GM23338 (cell line): ENCODE measurements at regions not wholly inside any gene's neighbourhood (a gene's known extent, or its start where the extent isn't known, plus 50 kb on each side); places are given as distances from the start of the nearest gene placed in this dataset.

Experiments used
- ATAC-seq: fragments of 200-7000 bp; cut with Tn5 transposase; 3 replicates; pipeline ENCODE4 v1.9.1; 2020
- DNase-seq: peaks from one replicate; pipeline ENCODE4 v3.0.0-alpha.2; 2015; ENCODE audit warnings: low spot score
- H2AFZ ChIP-seq: fragments of 200-600 bp; sonication (generic); 2 replicates; pipeline ENCODE4 v1.8.0; 2016; ENCODE audit warnings: antibody characterized with exemption, mild to moderate bottlenecking, moderate library complexity
- H3F3A ChIP-seq: fragments of 200-600 bp; sonication (generic); replicated peaks from 2 replicates; pipeline ENCODE4 v1.8.0; 2017; ENCODE audit warnings: antibody characterized with exemption, mixed run types, low read depth
- H3K27ac ChIP-seq: fragments of 200-600 bp; sonication (generic); 2 replicates; pipeline ENCODE4 v1.6.1; 2016; ENCODE audit warnings: low read depth
- H3K27me3 ChIP-seq: fragments of 200-600 bp; sonication (generic); 2 replicates; pipeline ENCODE4 v1.8.0; 2016; ENCODE audit warnings: mild to moderate bottlenecking, mixed run types, moderate library complexity; ENCODE audit not compliant: insufficient read depth
- H3K36me3 ChIP-seq: fragments of 200-600 bp; sonication (generic); 2 replicates; pipeline ENCODE4 v1.8.0; 2016; ENCODE audit warnings: mild to moderate bottlenecking; ENCODE audit not compliant: insufficient read depth
- H3K4me1 ChIP-seq: fragments of 200-600 bp; sonication (generic); 2 replicates; pipeline ENCODE4 v1.8.0; 2016; ENCODE audit warnings: mild to moderate bottlenecking, moderate library complexity; ENCODE audit not compliant: insufficient read depth
- H3K4me2 ChIP-seq: fragments of 200-600 bp; sonication (generic); 2 replicates; pipeline ENCODE4 v1.7.1; 2017; ENCODE audit warnings: mixed run types
- H3K4me3 ChIP-seq: fragments of 200-600 bp; sonication (generic); 2 replicates; pipeline ENCODE4 v1.6.1; 2016; ENCODE audit warnings: mixed run types
- H3K79me2 ChIP-seq: fragments of 200-600 bp; sonication (generic); replicated peaks from 2 replicates; pipeline ENCODE4 v1.8.0; 2017; ENCODE audit warnings: mild to moderate bottlenecking; ENCODE audit not compliant: insufficient read depth
- H3K9me2 ChIP-seq: fragments of 200-600 bp; sonication (generic); 2 replicates; pipeline ENCODE4 v1.8.0; 2017; ENCODE audit not compliant: insufficient read depth
- H4K20me1 ChIP-seq: fragments of 200-600 bp; sonication (generic); replicated peaks from 2 replicates; pipeline ENCODE4 v1.8.0; 2017; ENCODE audit warnings: mild to moderate bottlenecking; ENCODE audit not compliant: insufficient read depth
- H3K27ac Mint-ChIP-seq: 2 replicates; pipeline ENCODE4 v1.8.0; 2020; ENCODE audit warnings: inconsistent platforms, mild to moderate bottlenecking, moderate library complexity, mixed read lengths
- H3K27me3 Mint-ChIP-seq: 3 replicates; pipeline ENCODE4 v1.8.0; 2022; ENCODE audit warnings: low read depth, mild to moderate bottlenecking, moderate library complexity, mixed read lengths, inconsistent platforms; ENCODE audit not compliant: insufficient read depth, poor library complexity
- H3K36me3 Mint-ChIP-seq: 3 replicates; pipeline ENCODE4 v1.8.0; 2021; ENCODE audit warnings: low read depth, mild to moderate bottlenecking, inconsistent platforms, moderate library complexity, mixed read lengths
- H3K4me1 Mint-ChIP-seq: 3 replicates; pipeline ENCODE4 v1.8.0; 2020; ENCODE audit warnings: mild to moderate bottlenecking, inconsistent platforms, mixed read lengths
- H3K4me3 Mint-ChIP-seq: 3 replicates; pipeline ENCODE4 v1.8.0; 2021; ENCODE audit warnings: moderate library complexity, mild to moderate bottlenecking, inconsistent platforms, mixed read lengths
- H3K9me3 Mint-ChIP-seq: 3 replicates; pipeline ENCODE4 v1.8.0; 2020; ENCODE audit warnings: moderate library complexity, mild to moderate bottlenecking, inconsistent platforms, mixed read lengths
- CREB1 ChIP-seq: fragments of 250-450 bp; sonication (Bioruptor Pico); IDR thresholded peaks from 2 replicates; pipeline ENCODE4 v1.5.0; 2020; ENCODE audit warnings: low read depth, mild to moderate bottlenecking, moderate library complexity
- EZH2 ChIP-seq: fragments of 200-600 bp; sonication (generic); IDR thresholded peaks from one replicate; pipeline ENCODE4 v1.8.0; 2017; ENCODE audit warnings: antibody characterized with exemption, mild to moderate bottlenecking, low read depth; ENCODE audit not compliant: unreplicated experiment
- EZH2phosphoT487 ChIP-seq: fragments of 200-600 bp; sonication (generic); IDR thresholded peaks from one replicate; pipeline ENCODE4 v1.8.1; 2018; ENCODE audit warnings: antibody characterized with exemption; ENCODE audit not compliant: unreplicated experiment
- JUNB ChIP-seq: IDR thresholded peaks from one replicate; pipeline ENCODE4 v1.6.1; 2016; ENCODE audit warnings: antibody characterized with exemption; ENCODE audit not compliant: unreplicated experiment
- NANOG ChIP-seq: IDR thresholded peaks from 2 replicates; pipeline ENCODE4 v1.6.1; 2016; ENCODE audit warnings: antibody characterized with exemption, borderline replicate concordance
- POLR2AphosphoS5 ChIP-seq: IDR thresholded peaks from 2 replicates; pipeline ENCODE4 v1.6.1; 2016; ENCODE audit warnings: antibody characterized with exemption, low read depth
- STAT1 ChIP-seq: IDR thresholded peaks from one replicate; pipeline ENCODE4 v1.6.1; 2016; ENCODE audit warnings: antibody characterized with exemption; ENCODE audit not compliant: unreplicated experiment
- ZNF114 ChIP-seq: fragments of 250-450 bp; sonication (Bioruptor Pico); IDR thresholded peaks from 2 replicates; pipeline ENCODE4 v1.5.0; 2020; ENCODE audit warnings: mild to moderate bottlenecking, moderate library complexity
- ZNF331 ChIP-seq: fragments of 250-450 bp; sonication (Bioruptor Pico); IDR thresholded peaks from 2 replicates; pipeline ENCODE4 v1.5.0; 2020; ENCODE audit warnings: low read depth, mild to moderate bottlenecking, moderate library complexity
- TF ChIP-seq, protein P1 (sequence below): IDR thresholded peaks from 2 replicates; pipeline ENCODE4 v1.6.1; 2016; ENCODE audit warnings: antibody characterized with exemption
- TF ChIP-seq, protein P2 (sequence below): fragments of 250-450 bp; sonication (Bioruptor Pico); IDR thresholded peaks from 2 replicates; pipeline ENCODE4 v1.5.0; 2020; ENCODE audit warnings: mild to moderate bottlenecking, moderate library complexity
- TF ChIP-seq, protein P3 (sequence below): IDR thresholded peaks from one replicate; pipeline ENCODE4 v1.6.1; 2018; ENCODE audit warnings: antibody characterized with exemption; ENCODE audit not compliant: unreplicated experiment
- TF ChIP-seq, protein P4 (sequence below), 2 experiments: fragments of 200-600 bp in 1 of 2; sonication (generic) in 1 of 2; conservative IDR thresholded peaks; 2 replicates each; pipeline versions ENCODE4 v1.5.1 to v1.6.1; 2016 to 2017; ENCODE audit warnings: antibody characterized with exemption in 2 of 2, low read depth in 2 of 2, mild to moderate bottlenecking in 2 of 2, moderate library complexity in 1 of 2

DNA sequence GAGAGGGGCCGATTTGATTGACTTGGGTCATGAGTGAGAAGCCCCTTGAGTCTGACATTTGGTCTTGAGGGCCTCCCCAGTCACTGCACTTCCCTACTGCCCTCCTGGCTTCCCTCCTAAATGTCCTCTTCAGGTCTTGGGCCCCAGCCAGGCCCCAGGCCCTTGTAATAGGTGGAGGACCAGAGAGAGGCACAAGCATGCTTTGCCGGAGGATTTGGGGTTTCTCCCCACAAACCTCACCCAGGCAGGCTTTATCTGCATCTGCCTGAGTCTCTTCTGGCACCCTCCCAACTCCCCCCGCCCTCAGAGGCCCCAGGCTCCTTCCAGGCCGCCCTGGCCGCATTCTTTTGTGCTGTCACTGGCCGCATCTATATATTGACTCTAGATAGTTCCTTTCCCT lies 270.7 kb downstream of the HAUS1 start:
- Mint-ChIP-seq H3K36me3 (no peaks in the 10 kb centered on the region; the same call in 2 of the 3 replicates), H3K4me3 (no peak overlapping the region), H3K9me3 (no peaks in the 10 kb centered on the region), H3K27me3 (peaks cover 5% of the 10 kb centered on the region), H3K27ac (no peak overlapping the region; the same call in 1 of the 2 replicates), H3K4me1 (peaks cover 13% of the 10 kb centered on the region)
- Histone ChIP-seq H3K79me2 (no peaks in the 10 kb centered on the region), H4K20me1 (no peaks in the 10 kb centered on the region), H3K36me3 (no peaks in the 10 kb centered on the region), H3K27ac (no peak overlapping the region), H3K4me3 (no peak overlapping the region), H3K9me2 (no peaks in the 10 kb centered on the region), H2AFZ (no peak overlapping the region), H3F3A (no peaks in the 10 kb centered on the region), H3K4me1 (no peaks in the 10 kb centered on the region), H3K27me3 (no peaks in the 10 kb centered on the region), H3K4me2 (no peak overlapping the region)
- TF ChIP-seq EZH2phosphoT487 (no peak), ZNF114 (no peak), ZNF331 (CRISPR knock-in tag) (no peak), JUNB (no peak), NANOG (no peak), EZH2 (no peak), CREB1 (CRISPR knock-in tag) (no peak), POLR2AphosphoS5 (no peak), STAT1 (no peak)
- TF ChIP-seq, protein P1, sequence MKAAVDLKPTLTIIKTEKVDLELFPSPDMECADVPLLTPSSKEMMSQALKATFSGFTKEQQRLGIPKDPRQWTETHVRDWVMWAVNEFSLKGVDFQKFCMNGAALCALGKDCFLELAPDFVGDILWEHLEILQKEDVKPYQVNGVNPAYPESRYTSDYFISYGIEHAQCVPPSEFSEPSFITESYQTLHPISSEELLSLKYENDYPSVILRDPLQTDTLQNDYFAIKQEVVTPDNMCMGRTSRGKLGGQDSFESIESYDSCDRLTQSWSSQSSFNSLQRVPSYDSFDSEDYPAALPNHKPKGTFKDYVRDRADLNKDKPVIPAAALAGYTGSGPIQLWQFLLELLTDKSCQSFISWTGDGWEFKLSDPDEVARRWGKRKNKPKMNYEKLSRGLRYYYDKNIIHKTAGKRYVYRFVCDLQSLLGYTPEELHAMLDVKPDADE: no peak
- TF ChIP-seq, protein P2, sequence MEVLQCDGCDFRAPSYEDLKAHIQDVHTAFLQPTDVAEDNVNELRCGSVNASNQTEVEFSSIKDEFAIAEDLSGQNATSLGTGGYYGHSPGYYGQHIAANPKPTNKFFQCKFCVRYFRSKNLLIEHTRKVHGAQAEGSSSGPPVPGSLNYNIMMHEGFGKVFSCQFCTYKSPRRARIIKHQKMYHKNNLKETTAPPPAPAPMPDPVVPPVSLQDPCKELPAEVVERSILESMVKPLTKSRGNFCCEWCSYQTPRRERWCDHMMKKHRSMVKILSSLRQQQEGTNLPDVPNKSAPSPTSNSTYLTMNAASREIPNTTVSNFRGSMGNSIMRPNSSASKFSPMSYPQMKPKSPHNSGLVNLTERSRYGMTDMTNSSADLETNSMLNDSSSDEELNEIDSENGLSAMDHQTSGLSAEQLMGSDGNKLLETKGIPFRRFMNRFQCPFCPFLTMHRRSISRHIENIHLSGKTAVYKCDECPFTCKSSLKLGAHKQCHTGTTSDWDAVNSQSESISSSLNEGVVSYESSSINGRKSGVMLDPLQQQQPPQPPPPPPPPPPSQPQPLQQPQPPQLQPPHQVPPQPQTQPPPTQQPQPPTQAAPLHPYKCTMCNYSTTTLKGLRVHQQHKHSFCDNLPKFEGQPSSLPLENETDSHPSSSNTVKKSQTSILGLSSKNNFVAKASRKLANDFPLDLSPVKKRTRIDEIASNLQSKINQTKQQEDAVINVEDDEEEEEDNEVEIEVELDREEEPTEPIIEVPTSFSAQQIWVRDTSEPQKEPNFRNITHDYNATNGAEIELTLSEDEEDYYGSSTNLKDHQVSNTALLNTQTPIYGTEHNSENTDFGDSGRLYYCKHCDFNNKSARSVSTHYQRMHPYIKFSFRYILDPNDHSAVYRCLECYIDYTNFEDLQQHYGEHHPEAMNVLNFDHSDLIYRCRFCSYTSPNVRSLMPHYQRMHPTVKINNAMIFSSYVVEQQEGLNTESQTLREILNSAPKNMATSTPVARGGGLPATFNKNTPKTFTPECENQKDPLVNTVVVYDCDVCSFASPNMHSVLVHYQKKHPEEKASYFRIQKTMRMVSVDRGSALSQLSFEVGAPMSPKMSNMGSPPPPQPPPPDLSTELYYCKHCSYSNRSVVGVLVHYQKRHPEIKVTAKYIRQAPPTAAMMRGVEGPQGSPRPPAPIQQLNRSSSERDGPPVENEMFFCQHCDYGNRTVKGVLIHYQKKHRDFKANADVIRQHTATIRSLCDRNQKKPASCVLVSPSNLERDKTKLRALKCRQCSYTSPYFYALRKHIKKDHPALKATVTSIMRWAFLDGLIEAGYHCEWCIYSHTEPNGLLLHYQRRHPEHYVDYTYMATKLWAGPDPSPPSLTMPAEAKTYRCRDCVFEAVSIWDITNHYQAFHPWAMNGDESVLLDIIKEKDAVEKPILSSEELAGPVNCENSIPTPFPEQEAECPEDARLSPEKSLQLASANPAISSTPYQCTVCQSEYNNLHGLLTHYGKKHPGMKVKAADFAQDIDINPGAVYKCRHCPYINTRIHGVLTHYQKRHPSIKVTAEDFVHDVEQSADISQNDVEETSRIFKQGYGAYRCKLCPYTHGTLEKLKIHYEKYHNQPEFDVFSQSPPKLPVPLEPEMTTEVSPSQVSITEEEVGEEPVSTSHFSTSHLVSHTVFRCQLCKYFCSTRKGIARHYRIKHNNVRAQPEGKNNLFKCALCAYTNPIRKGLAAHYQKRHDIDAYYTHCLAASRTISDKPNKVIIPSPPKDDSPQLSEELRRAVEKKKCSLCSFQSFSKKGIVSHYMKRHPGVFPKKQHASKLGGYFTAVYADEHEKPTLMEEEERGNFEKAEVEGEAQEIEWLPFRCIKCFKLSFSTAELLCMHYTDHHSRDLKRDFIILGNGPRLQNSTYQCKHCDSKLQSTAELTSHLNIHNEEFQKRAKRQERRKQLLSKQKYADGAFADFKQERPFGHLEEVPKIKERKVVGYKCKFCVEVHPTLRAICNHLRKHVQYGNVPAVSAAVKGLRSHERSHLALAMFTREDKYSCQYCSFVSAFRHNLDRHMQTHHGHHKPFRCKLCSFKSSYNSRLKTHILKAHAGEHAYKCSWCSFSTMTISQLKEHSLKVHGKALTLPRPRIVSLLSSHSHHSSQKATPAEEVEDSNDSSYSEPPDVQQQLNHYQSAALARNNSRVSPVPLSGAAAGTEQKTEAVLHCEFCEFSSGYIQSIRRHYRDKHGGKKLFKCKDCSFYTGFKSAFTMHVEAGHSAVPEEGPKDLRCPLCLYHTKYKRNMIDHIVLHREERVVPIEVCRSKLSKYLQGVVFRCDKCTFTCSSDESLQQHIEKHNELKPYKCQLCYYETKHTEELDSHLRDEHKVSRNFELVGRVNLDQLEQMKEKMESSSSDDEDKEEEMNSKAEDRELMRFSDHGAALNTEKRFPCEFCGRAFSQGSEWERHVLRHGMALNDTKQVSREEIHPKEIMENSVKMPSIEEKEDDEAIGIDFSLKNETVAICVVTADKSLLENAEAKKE (CRISPR knock-in tag): no peak
- TF ChIP-seq, protein P3, sequence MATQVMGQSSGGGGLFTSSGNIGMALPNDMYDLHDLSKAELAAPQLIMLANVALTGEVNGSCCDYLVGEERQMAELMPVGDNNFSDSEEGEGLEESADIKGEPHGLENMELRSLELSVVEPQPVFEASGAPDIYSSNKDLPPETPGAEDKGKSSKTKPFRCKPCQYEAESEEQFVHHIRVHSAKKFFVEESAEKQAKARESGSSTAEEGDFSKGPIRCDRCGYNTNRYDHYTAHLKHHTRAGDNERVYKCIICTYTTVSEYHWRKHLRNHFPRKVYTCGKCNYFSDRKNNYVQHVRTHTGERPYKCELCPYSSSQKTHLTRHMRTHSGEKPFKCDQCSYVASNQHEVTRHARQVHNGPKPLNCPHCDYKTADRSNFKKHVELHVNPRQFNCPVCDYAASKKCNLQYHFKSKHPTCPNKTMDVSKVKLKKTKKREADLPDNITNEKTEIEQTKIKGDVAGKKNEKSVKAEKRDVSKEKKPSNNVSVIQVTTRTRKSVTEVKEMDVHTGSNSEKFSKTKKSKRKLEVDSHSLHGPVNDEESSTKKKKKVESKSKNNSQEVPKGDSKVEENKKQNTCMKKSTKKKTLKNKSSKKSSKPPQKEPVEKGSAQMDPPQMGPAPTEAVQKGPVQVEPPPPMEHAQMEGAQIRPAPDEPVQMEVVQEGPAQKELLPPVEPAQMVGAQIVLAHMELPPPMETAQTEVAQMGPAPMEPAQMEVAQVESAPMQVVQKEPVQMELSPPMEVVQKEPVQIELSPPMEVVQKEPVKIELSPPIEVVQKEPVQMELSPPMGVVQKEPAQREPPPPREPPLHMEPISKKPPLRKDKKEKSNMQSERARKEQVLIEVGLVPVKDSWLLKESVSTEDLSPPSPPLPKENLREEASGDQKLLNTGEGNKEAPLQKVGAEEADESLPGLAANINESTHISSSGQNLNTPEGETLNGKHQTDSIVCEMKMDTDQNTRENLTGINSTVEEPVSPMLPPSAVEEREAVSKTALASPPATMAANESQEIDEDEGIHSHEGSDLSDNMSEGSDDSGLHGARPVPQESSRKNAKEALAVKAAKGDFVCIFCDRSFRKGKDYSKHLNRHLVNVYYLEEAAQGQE: no peak
- TF ChIP-seq, protein P4, sequence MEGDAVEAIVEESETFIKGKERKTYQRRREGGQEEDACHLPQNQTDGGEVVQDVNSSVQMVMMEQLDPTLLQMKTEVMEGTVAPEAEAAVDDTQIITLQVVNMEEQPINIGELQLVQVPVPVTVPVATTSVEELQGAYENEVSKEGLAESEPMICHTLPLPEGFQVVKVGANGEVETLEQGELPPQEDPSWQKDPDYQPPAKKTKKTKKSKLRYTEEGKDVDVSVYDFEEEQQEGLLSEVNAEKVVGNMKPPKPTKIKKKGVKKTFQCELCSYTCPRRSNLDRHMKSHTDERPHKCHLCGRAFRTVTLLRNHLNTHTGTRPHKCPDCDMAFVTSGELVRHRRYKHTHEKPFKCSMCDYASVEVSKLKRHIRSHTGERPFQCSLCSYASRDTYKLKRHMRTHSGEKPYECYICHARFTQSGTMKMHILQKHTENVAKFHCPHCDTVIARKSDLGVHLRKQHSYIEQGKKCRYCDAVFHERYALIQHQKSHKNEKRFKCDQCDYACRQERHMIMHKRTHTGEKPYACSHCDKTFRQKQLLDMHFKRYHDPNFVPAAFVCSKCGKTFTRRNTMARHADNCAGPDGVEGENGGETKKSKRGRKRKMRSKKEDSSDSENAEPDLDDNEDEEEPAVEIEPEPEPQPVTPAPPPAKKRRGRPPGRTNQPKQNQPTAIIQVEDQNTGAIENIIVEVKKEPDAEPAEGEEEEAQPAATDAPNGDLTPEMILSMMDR (conservative IDR thresholded peaks at IDR 0.05; ENCODE audit: low read depth in 2 of 2): no peak
- DNase-seq (peak; percentile 34), ATAC-seq (peak; percentile 58)
